Upper lobe of left lung (tissue), 4 donors: ENCODE measurements at regions not wholly inside any gene's neighbourhood (a gene's known extent, or its start where the extent isn't known, plus 50 kb on each side); places are given as distances from the start of the nearest gene placed in this dataset.

Source experiments
- CTCF ChIP-seq, 6 experiments: fragments of 450-650 bp in 4 of 6; fragments of 200-600 bp in 2 of 6; sonication (generic) in 2 of 6; IDR thresholded peaks; one replicate each; pipeline ENCODE4 v1.5.1; 2016 to 2019; ENCODE audit warnings: antibody characterized with exemption in 6 of 6
- POLR2A ChIP-seq, 4 donors: fragments of 450-650 bp; IDR thresholded peaks; one replicate each; pipeline ENCODE4 v1.5.1; 2016 to 2017; ENCODE audit warnings: antibody characterized with exemption in 4 of 4, mild to moderate bottlenecking in 2 of 4

- no peak for TF ChIP-seq CTCF (IDR thresholded peaks at IDR 0.05)
- no peak for TF ChIP-seq POLR2A (IDR thresholded peaks at IDR 0.05)
Measured at GRCh38 chr2:149861034-149861433, 273.5 kb upstream of the MMADHC start.
